ENCODE measurements at regions not wholly inside any gene's neighbourhood (a gene's known extent, or its start where the extent isn't known, plus 50 kb on each side); places are given as distances from the start of the nearest gene placed in this dataset.
"Not testable (repeated sequence)": the region's sequence is repeated elsewhere in the genome, so short reads cannot be mapped to it uniquely, and the experiment has no call there.

GRCh38 chr1:79762461-79762860 lies 755.9 kb upstream of the ADGRL4 start:
- no peak for DNase-seq (ENCODE audit: low spot score)

GRCh38 chr1:79760531-79760930 lies 754.0 kb upstream of the ADGRL4 start:
- DNase-seq (ENCODE audit: low spot score) = no peak

GRCh38 chr1:79749607-79750006 lies 743.1 kb upstream of the ADGRL4 start:
- DNase-seq (ENCODE audit: low spot score) = no peak

GRCh38 chr1:79745929-79746328 lies 739.4 kb upstream of the ADGRL4 start:
- no peak for DNase-seq (ENCODE audit: low spot score)

- no peak for DNase-seq (ENCODE audit: low spot score)
Measured at GRCh38 chr1:79744746-79745145, 738.2 kb upstream of the ADGRL4 start.

GRCh38 chr1:79741720-79742421 lies 735.3 kb upstream of the ADGRL4 start:
- no peak for DNase-seq (ENCODE audit: low spot score)

- DNase-seq (ENCODE audit: low spot score) = no peak
Measured at GRCh38 chr1:79738101-79738500, 731.6 kb upstream of the ADGRL4 start.

GRCh38 chr1:79737193-79737592 lies 730.7 kb upstream of the ADGRL4 start:
- no peak for DNase-seq (ENCODE audit: low spot score)

GRCh38 chr1:79732950-79733349 lies 726.4 kb upstream of the ADGRL4 start:
- no peak for DNase-seq (ENCODE audit: low spot score)

GRCh38 chr1:79726911-79727310 lies 720.4 kb upstream of the ADGRL4 start:
- DNase-seq (ENCODE audit: low spot score) = no peak

- DNase-seq (ENCODE audit: low spot score) = no peak
Measured at GRCh38 chr1:79726321-79726720, 719.8 kb upstream of the ADGRL4 start.

- DNase-seq (ENCODE audit: low spot score) = no peak
Measured at GRCh38 chr1:79716447-79716846, 709.9 kb upstream of the ADGRL4 start.

GRCh38 chr1:79714664-79715063 lies 708.1 kb upstream of the ADGRL4 start:
- no peak for DNase-seq (ENCODE audit: low spot score)

- peak; percentile 3 for DNase-seq (ENCODE audit: low spot score)
Measured at GRCh38 chr1:79711001-79711431, 704.5 kb upstream of the ADGRL4 start.

- DNase-seq (ENCODE audit: low spot score) = no peak
Measured at GRCh38 chr1:79708646-79709265, 702.2 kb upstream of the ADGRL4 start.

GRCh38 chr1:79705218-79705617 lies 698.7 kb upstream of the ADGRL4 start:
- no peak for DNase-seq (ENCODE audit: low spot score)

GRCh38 chr1:79704067-79704466 lies 697.5 kb upstream of the ADGRL4 start:
- DNase-seq (ENCODE audit: low spot score) = no peak

GRCh38 chr1:79702336-79702999 lies 695.9 kb upstream of the ADGRL4 start:
- not testable (repeated sequence) for DNase-seq (ENCODE audit: low spot score)

- no peak for DNase-seq (ENCODE audit: low spot score)
Measured at GRCh38 chr1:79695138-79695537, 688.6 kb upstream of the ADGRL4 start.

GRCh38 chr1:79694241-79694640 lies 687.7 kb upstream of the ADGRL4 start:
- DNase-seq (ENCODE audit: low spot score) = no peak

GRCh38 chr1:79693441-79694114 lies 687.0 kb upstream of the ADGRL4 start:
- no peak for DNase-seq (ENCODE audit: low spot score)

- no peak for DNase-seq (ENCODE audit: low spot score)
Measured at GRCh38 chr1:79692519-79692918, 686.0 kb upstream of the ADGRL4 start.

GRCh38 chr1:79688932-79689331 lies 682.4 kb upstream of the ADGRL4 start:
- no peak for DNase-seq (ENCODE audit: low spot score)
